ENCODE measurements at regions not wholly inside any gene's neighbourhood (a gene's known extent, or its start where the extent isn't known, plus 50 kb on each side); places are given as distances from the start of the nearest gene placed in this dataset.

DNA sequence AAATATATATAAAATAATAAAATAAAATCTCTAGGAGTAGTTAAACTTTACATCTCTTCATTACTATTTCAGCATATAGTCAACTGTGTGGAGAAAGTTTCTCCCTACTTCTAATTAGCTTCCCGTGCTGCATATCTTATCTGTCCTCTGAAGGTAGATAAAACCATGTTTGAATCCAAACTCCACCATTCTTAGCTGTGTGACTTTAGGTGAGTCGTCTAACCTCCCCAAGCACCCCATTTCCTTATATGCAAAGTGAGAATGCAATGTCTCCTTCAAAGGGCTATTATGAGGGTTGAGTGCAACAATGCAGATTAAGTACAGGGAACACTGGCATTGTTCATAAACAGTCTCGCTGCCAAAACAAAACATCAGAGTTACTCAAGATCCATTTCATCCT, 80.8 kb upstream of the DRD2 start:
- TF ChIP-seq ZNF121 (CRISPR knock-in tag; IDR thresholded peaks at IDR 0.05), result no peak
- no peak for TF ChIP-seq POLR2A (IDR thresholded peaks at IDR 0.05; ENCODE audit: insufficient read depth in 1 of 2, low read depth in 2 of 2, low read length in 2 of 2)
- TF ChIP-seq POGZ (CRISPR knock-in tag; IDR thresholded peaks at IDR 0.05), result no peak
- TF ChIP-seq ZNF224 (CRISPR knock-in tag; IDR thresholded peaks at IDR 0.05), result no peak
- TF ChIP-seq, protein P1, sequence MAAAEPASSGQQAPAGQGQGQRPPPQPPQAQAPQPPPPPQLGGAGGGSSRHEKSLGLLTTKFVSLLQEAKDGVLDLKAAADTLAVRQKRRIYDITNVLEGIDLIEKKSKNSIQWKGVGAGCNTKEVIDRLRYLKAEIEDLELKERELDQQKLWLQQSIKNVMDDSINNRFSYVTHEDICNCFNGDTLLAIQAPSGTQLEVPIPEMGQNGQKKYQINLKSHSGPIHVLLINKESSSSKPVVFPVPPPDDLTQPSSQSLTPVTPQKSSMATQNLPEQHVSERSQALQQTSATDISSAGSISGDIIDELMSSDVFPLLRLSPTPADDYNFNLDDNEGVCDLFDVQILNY (CRISPR knock-in tag; conservative IDR thresholded peaks at IDR 0.05), result no peak

Data from HepG2 (cell line).